GM20000 (cell line): ENCODE measurements at regions not wholly inside any gene's neighbourhood (a gene's known extent, or its start where the extent isn't known, plus 50 kb on each side); places are given as distances from the start of the nearest gene placed in this dataset.

Experiments
- DNase-seq: peaks from one replicate; pipeline ENCODE4 v3.0.0; 2012; ENCODE audit warnings: low spot score
- CTCF ChIP-seq: IDR thresholded peaks from 2 replicates; pipeline ENCODE4 v1.5.1; 2012; ENCODE audit warnings: mild to moderate bottlenecking, control low read depth; ENCODE audit errors: extremely low read depth, missing control alignments

DNA sequence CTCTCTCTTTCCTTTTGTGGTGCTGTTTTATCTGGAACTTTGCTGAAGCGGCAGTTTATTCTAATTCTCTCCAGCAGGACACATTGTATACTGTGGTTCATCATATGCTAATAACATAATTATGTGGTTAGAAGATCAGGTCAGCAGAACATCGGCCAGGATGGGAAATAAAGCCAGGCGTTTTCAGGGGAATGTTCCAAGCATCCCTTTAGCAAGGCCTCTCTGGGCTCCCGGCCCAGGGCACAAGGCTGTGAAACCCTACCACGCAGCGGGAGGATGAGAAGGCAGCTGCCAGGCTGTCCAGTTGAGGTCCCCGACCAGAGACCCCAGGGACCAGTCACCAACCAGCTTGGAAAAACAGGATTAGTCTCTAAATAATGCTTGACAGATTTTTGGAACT, 112.2 kb upstream of the GALNT17 start:
- DNase-seq = no peak
- TF ChIP-seq CTCF = no peak

DNA sequence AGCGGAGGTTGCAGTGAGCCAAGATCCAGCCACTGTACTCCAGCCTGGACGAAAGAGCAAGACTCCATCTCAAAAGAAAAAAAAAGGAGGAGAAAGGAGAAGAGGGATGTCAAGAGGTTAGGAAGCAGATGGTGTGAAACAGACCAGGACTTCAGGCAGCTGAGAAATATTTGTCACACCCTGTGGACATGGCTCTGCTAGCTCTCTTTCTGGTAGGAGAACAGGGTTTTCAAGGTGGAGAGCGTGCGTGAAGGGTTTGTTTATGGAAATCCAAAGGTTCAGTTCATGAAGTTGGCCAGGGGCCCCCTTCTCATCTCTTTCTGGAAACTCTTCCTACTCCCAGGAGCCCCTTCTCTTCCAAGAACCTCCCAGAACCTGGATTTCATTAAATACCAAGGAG, 110.8 kb upstream of the GALNT17 start:
- TF ChIP-seq CTCF = no peak
- DNase-seq = no peak

GRCh38 chr7:71026680-71027079, 105.3 kb upstream of the GALNT17 start:
- DNase-seq = no peak
- TF ChIP-seq CTCF = no peak

DNA sequence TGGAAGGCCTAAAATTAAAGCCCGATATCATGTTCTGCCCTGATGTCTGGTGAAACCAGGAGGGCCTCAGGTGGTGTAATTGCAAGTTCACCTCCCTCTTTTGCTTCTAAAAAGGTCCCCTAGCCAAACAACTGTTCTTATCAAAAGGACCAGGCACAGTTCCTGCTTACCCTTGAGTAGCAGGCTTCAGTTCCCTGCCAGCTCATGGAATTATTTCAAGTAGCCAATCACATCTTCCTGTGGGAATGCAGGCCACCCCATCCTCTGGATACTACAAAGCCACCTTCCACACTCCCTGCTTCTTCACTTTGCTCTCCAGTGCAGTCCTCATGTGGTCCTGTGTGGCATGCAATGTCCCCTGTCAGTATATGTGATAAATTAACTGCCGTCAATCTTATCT, 97.7 kb upstream of the GALNT17 start:
- TF ChIP-seq CTCF = no peak
- DNase-seq = no peak

GRCh38 chr7:71042591-71042990, 89.4 kb upstream of the GALNT17 start:
- no peak for DNase-seq
- TF ChIP-seq CTCF = no peak

- TF ChIP-seq CTCF = no peak
Measured at GRCh38 chr7:71050492-71050891, 81.5 kb upstream of the GALNT17 start.

GRCh38 chr7:71055504-71055903, 76.4 kb upstream of the GALNT17 start:
- TF ChIP-seq CTCF = no peak
- DNase-seq = no peak

More at GRCh38 chr7:71050492-71050891, 81.5 kb upstream of the GALNT17 start:
- DNase-seq = no peak
